ENCODE measurements at regions not wholly inside any gene's neighbourhood (a gene's known extent, or its start where the extent isn't known, plus 50 kb on each side); places are given as distances from the start of the nearest gene placed in this dataset.

DNA sequence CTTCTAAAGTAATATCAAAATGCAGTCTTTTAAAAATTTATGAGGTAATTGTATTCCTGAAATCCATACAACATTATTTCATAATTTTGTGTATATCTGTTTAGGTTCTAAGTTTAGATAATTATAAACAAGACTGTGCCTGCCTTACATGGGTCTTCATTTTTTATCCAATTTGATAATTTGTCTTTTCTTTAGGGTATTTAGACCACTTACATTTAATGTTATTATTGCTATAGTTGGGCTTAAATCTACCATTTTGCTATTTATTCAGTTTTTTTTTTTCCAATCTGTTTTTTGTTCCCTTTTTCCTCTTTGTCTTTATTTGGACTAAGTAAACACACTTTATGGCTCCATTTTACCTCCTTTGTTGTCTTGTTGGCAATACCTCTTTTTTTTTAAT is 312.5 kb upstream of the MEX3C start:
- TF ChIP-seq SUZ12 (IDR thresholded peaks at IDR 0.05; ENCODE audit: unreplicated experiment): no peak
- no peak for TF ChIP-seq NBN (IDR thresholded peaks at IDR 0.05)
- TF ChIP-seq, protein P1, sequence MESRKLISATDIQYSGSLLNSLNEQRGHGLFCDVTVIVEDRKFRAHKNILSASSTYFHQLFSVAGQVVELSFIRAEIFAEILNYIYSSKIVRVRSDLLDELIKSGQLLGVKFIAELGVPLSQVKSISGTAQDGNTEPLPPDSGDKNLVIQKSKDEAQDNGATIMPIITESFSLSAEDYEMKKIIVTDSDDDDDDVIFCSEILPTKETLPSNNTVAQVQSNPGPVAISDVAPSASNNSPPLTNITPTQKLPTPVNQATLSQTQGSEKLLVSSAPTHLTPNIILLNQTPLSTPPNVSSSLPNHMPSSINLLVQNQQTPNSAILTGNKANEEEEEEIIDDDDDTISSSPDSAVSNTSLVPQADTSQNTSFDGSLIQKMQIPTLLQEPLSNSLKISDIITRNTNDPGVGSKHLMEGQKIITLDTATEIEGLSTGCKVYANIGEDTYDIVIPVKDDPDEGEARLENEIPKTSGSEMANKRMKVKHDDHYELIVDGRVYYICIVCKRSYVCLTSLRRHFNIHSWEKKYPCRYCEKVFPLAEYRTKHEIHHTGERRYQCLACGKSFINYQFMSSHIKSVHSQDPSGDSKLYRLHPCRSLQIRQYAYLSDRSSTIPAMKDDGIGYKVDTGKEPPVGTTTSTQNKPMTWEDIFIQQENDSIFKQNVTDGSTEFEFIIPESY (IDR thresholded peaks at IDR 0.05): no peak
- no peak for TF ChIP-seq FOS (IDR thresholded peaks at IDR 0.05; ENCODE audit: borderline replicate concordance, extremely low read depth, insufficient read length)
- no peak for TF ChIP-seq CEBPB (IDR thresholded peaks at IDR 0.05; ENCODE audit: borderline replicate concordance in 1 of 2, low read depth in 2 of 2, low read length in 2 of 2)
- TF ChIP-seq, protein P2, sequence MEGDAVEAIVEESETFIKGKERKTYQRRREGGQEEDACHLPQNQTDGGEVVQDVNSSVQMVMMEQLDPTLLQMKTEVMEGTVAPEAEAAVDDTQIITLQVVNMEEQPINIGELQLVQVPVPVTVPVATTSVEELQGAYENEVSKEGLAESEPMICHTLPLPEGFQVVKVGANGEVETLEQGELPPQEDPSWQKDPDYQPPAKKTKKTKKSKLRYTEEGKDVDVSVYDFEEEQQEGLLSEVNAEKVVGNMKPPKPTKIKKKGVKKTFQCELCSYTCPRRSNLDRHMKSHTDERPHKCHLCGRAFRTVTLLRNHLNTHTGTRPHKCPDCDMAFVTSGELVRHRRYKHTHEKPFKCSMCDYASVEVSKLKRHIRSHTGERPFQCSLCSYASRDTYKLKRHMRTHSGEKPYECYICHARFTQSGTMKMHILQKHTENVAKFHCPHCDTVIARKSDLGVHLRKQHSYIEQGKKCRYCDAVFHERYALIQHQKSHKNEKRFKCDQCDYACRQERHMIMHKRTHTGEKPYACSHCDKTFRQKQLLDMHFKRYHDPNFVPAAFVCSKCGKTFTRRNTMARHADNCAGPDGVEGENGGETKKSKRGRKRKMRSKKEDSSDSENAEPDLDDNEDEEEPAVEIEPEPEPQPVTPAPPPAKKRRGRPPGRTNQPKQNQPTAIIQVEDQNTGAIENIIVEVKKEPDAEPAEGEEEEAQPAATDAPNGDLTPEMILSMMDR (IDR thresholded peaks at IDR 0.05 in 2 of 3, conservative IDR thresholded peaks at IDR 0.05 in 1 of 3; ENCODE audit: control insufficient read depth in 2 of 3, extremely low read depth in 1 of 3, insufficient read depth in 1 of 3, low read depth in 3 of 3, low read length in 3 of 3): no peak
- TF ChIP-seq ZNF24 (IDR thresholded peaks at IDR 0.05): no peak
- no peak for TF ChIP-seq POLR2A (IDR thresholded peaks at IDR 0.05; ENCODE audit: low read depth, low read length)

Measured in GM12878 (cell line).